ENCODE measurements at regions not wholly inside any gene's neighbourhood (a gene's known extent, or its start where the extent isn't known, plus 50 kb on each side); places are given as distances from the start of the nearest gene placed in this dataset.

GRCh38 chr5:1668141-1668721, 131.4 kb downstream of the MRPL36 start:
- TF ChIP-seq, protein P1, sequence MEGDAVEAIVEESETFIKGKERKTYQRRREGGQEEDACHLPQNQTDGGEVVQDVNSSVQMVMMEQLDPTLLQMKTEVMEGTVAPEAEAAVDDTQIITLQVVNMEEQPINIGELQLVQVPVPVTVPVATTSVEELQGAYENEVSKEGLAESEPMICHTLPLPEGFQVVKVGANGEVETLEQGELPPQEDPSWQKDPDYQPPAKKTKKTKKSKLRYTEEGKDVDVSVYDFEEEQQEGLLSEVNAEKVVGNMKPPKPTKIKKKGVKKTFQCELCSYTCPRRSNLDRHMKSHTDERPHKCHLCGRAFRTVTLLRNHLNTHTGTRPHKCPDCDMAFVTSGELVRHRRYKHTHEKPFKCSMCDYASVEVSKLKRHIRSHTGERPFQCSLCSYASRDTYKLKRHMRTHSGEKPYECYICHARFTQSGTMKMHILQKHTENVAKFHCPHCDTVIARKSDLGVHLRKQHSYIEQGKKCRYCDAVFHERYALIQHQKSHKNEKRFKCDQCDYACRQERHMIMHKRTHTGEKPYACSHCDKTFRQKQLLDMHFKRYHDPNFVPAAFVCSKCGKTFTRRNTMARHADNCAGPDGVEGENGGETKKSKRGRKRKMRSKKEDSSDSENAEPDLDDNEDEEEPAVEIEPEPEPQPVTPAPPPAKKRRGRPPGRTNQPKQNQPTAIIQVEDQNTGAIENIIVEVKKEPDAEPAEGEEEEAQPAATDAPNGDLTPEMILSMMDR (conservative IDR thresholded peaks at IDR 0.05) = no peak
- TF ChIP-seq ZFX (IDR thresholded peaks at IDR 0.05) = no peak
